Activated naive CD4-positive, alpha-beta T cell treated with anti-CD3 and anti-CD28 coated beads for 36 hours (primary cell): ENCODE measurements at regions not wholly inside any gene's neighbourhood (a gene's known extent, or its start where the extent isn't known, plus 50 kb on each side); places are given as distances from the start of the nearest gene placed in this dataset.
"Not testable (repeated sequence)": the region's sequence is repeated elsewhere in the genome, so short reads cannot be mapped to it uniquely, and the experiment has no call there.

Experiments
- CTCF ChIA-PET: fragments of 350-600 bp; sonication (Branson Sonifier 250); formaldehyde crosslinking; loops from one replicate; lab custom pipeline; 2021; ENCODE audit warnings: antibody characterized with exemption; lab: Charles Lee
- DNase-seq: peaks from one replicate; pipeline ENCODE4 v3.0.0-alpha.2; 2020
- H3K27ac Mint-ChIP-seq: one replicate; pipeline ENCODE4 v1.8.0; 2021; ENCODE audit warnings: mild to moderate bottlenecking, mixed read lengths
- H3K27me3 Mint-ChIP-seq: one replicate; pipeline ENCODE4 v1.8.0; 2021; ENCODE audit warnings: low read depth, mixed read lengths
- H3K36me3 Mint-ChIP-seq: one replicate; pipeline ENCODE4 v1.8.0; 2021; ENCODE audit warnings: low read depth, mixed read lengths
- H3K4me1 Mint-ChIP-seq: one replicate; pipeline ENCODE4 v1.8.0; 2021; ENCODE audit warnings: low read depth, mixed read lengths
- H3K4me3 Mint-ChIP-seq: one replicate; pipeline ENCODE4 v1.8.0; 2021; ENCODE audit warnings: mild to moderate bottlenecking, moderate library complexity, mixed read lengths
- H3K9me3 Mint-ChIP-seq: one replicate; pipeline ENCODE4 v1.8.0; 2021; ENCODE audit warnings: mixed read lengths
- intact Hi-C: fragments of 100-400 bp; cut with micrococcal nuclease; formaldehyde crosslinking; loops from one replicate; pipeline ENCODE4 v1.15.1; 2023

GRCh38 chr6:78251931-78252330 is 599.1 kb downstream of the MEI4 start:
- Mint-ChIP-seq H3K27me3 (no peaks in the 10 kb centered on the region), H3K4me3 (no peak overlapping the region), H3K9me3 (no peaks in the 10 kb centered on the region), H3K27ac (no peak overlapping the region), H3K4me1 (no peaks in the 10 kb centered on the region), H3K36me3 (no peaks in the 10 kb centered on the region)
- CTCF ChIA-PET: no interaction called here
- intact Hi-C loops: no loop called here
- no peak for DNase-seq

DNA sequence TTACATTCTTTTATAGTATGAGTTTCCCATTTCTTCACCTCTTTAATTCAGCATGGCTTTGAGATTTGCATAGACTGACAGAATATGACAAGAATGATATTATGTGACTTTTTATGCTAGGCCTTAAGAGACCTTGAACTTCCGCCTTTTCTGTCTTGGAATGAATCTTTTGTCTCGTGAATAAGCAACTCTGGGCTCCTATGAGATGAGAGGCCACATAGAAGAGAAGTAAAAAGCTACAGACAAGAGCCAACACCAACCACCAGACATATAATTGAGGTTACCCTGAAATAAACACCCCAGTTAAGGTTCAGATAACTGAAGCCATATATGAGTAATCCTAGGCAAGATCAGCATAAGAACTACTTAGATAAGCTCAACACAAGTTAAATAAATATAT is 600.8 kb downstream of the MEI4 start:
- Mint-ChIP-seq H3K27ac (no peak overlapping the region), H3K36me3 (no peaks in the 10 kb centered on the region), H3K27me3 (no peaks in the 10 kb centered on the region), H3K4me3 (no peak overlapping the region), H3K4me1 (no peaks in the 10 kb centered on the region), H3K9me3 (no peaks in the 10 kb centered on the region)
- intact Hi-C loops: no loop called here
- no peak for DNase-seq
- CTCF ChIA-PET: no interaction called here

DNA sequence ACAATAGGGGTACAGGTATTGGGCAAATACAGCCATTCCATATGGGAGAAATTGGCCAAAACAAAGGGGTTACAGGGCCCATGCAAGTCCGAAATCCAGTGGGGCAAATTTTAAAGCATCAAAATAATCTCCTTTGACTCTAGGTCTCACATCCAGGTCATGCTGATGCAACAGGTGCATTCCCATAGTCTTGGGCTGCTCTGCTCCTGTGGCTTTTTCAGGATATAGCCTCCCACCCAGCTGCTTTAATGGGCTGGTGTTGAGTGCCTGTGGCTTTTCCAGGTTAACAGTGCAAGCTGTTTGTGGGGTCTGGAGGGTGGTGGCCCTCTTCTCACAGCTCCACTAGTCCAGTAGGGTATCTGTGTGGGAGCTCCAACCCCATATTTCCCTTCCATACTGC is 607.1 kb downstream of the MEI4 start:
- CTCF ChIA-PET: no interaction called here
- intact Hi-C loops: no loop called here
- Mint-ChIP-seq H3K4me3 (no peak overlapping the region), H3K9me3 (no peaks in the 10 kb centered on the region), H3K4me1 (no peaks in the 10 kb centered on the region), H3K27me3 (no peaks in the 10 kb centered on the region), H3K36me3 (no peaks in the 10 kb centered on the region), H3K27ac (no peak overlapping the region)
- DNase-seq: no peak

GRCh38 chr6:78260427-78260826 is 606.9 kb upstream of the IRAK1BP1 start:
- H3K4me1 Mint-ChIP-seq, CTCF ChIA-PET, H3K36me3 Mint-ChIP-seq, H3K27me3 Mint-ChIP-seq, DNase-seq, H3K27ac Mint-ChIP-seq, H3K4me3 Mint-ChIP-seq, H3K9me3 Mint-ChIP-seq, intact Hi-C loops: not testable (repeated sequence)

DNA sequence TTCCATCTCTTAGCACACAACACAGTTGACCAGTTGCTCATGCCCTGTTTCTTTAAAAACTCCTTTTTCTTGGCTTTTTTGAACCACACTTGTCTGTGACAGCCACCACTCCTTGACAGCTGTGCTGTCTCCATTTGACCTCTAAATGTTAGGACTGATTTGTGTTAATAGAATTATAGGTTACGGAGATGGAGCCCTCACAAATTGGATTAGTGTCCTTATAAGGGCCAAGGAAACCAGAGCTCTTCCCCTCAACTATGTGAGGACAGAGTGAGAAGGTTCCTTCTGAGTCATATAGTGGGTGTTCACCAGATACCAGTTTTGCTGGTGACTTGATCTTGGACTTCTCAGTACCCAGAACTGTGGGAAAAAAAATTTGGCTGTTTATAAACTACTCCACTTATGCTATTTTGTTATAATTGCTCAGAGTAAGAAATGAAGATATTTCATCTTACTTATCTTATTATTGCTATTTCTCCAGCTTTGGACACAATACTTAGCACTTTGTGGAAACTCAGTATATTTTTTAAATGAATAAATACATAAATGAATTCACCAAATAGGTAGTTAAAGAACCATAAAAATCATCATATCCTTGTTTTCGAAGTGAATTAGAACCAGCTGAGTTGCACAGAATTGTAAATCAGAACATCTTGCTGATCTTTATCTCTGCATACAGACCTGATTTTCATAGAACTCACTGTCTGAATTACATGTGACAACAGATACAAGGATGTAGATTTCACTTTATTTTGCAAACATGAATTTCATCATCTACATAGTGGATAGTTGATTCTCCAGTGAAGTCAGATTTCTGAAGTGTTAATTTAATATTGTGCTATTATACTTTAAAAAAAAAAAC is 598.5 kb upstream of the IRAK1BP1 start:
- peaks cover 2% of the 10 kb centered on the region for H3K9me3 Mint-ChIP-seq

GRCh38 chr6:78300885-78301284 is 566.5 kb upstream of the IRAK1BP1 start:
- no peak overlapping the region for H3K27ac Mint-ChIP-seq
- H3K36me3 Mint-ChIP-seq: no peaks in the 10 kb centered on the region
- H3K4me1 Mint-ChIP-seq: no peaks in the 10 kb centered on the region
- no peaks in the 10 kb centered on the region for H3K27me3 Mint-ChIP-seq
- no peak overlapping the region for H3K4me3 Mint-ChIP-seq
- CTCF ChIA-PET: no interaction called here
- intact Hi-C loops: no loop called here
- DNase-seq: no peak
- no peaks in the 10 kb centered on the region for H3K9me3 Mint-ChIP-seq

More for the DNA sequence above, 598.5 kb upstream of the IRAK1BP1 start:
- H3K27me3 Mint-ChIP-seq: no peaks in the 10 kb centered on the region
- no peaks in the 10 kb centered on the region for H3K4me1 Mint-ChIP-seq
- DNase-seq: no peak
- no peak overlapping the region for H3K27ac Mint-ChIP-seq
- intact Hi-C loops: no loop called here
- H3K36me3 Mint-ChIP-seq: no peaks in the 10 kb centered on the region
- H3K4me3 Mint-ChIP-seq: no peak overlapping the region
- CTCF ChIA-PET: no interaction called here

DNA sequence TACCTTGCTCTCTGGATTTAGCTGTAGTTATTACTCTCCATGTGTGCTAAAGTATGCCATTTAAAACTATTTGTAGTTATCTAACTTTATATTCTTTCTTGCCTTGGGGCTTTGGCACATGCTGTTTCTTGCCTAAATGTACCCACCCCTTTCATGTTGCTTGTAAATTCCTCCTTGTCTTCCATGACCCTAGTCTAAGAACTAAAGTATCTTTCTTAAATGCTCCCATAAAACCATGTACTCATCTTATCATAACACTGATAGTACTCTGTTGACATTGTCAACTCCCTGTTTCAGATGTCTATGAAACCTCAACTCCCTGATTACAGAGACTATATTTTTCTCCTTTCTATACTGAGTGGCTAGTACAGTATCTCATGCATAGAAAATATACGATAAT is 564.9 kb upstream of the IRAK1BP1 start:
- Mint-ChIP-seq H3K4me1 (no peaks in the 10 kb centered on the region), H3K27ac (no peak overlapping the region), H3K9me3 (no peaks in the 10 kb centered on the region), H3K27me3 (no peaks in the 10 kb centered on the region), H3K4me3 (no peak overlapping the region), H3K36me3 (no peaks in the 10 kb centered on the region)
- CTCF ChIA-PET: no interaction called here
- no peak for DNase-seq
- intact Hi-C loops: no loop called here

- Mint-ChIP-seq H3K36me3 (no peaks in the 10 kb centered on the region), H3K4me1 (no peaks in the 10 kb centered on the region), H3K9me3 (no peaks in the 10 kb centered on the region), H3K27me3 (no peaks in the 10 kb centered on the region), H3K27ac (no peak overlapping the region), H3K4me3 (no peak overlapping the region)
- CTCF ChIA-PET: no interaction called here
- no peak for DNase-seq
- intact Hi-C loops: no loop called here
Measured at GRCh38 chr6:78308025-78308424, 559.3 kb upstream of the IRAK1BP1 start.

GRCh38 chr6:78322068-78322845 is 545.1 kb upstream of the IRAK1BP1 start:
- intact Hi-C loops: no loop called here
- CTCF ChIA-PET: no interaction called here
- no peak overlapping the region for H3K4me3 Mint-ChIP-seq
- H3K36me3 Mint-ChIP-seq: no peaks in the 10 kb centered on the region
- H3K27ac Mint-ChIP-seq: no peak overlapping the region
- H3K27me3 Mint-ChIP-seq: no peaks in the 10 kb centered on the region
- DNase-seq: no peak
- no peaks in the 10 kb centered on the region for H3K4me1 Mint-ChIP-seq
- H3K9me3 Mint-ChIP-seq: no peaks in the 10 kb centered on the region

DNA sequence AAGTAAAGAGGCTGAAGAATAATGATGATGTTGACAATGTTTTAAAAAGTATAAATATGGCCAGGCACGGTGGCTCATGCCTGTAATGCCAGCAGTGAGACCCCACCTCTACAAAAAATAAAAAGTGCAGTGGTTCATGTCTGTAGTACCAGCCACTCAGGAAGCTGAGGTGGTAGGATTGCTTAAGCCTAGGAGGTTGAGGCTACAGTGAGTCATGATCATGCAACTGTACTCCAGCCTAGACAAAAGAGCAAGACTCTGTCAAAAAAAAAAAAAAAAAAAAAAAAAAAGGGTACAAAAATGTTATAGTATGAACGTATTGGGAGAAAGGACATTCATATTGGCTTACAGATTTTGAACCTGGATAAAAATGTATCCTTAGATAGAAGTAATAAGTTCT is 543.1 kb upstream of the IRAK1BP1 start:
- Mint-ChIP-seq H3K9me3 (no peaks in the 10 kb centered on the region), H3K4me3 (no peak overlapping the region), H3K27me3 (no peaks in the 10 kb centered on the region), H3K27ac (no peak overlapping the region), H3K4me1 (no peaks in the 10 kb centered on the region), H3K36me3 (no peaks in the 10 kb centered on the region)
- intact Hi-C loops: no loop called here
- CTCF ChIA-PET: no interaction called here
- no peak for DNase-seq

- Mint-ChIP-seq H3K4me1 (no peaks in the 10 kb centered on the region), H3K4me3 (no peak overlapping the region), H3K27me3 (no peaks in the 10 kb centered on the region), H3K36me3 (no peaks in the 10 kb centered on the region), H3K9me3 (peaks cover 4% of the 10 kb centered on the region), H3K27ac (no peak overlapping the region)
- intact Hi-C loops: no loop called here
- no peak for DNase-seq
- CTCF ChIA-PET: no interaction called here
Measured at GRCh38 chr6:78340755-78341154, 526.6 kb upstream of the IRAK1BP1 start.

DNA sequence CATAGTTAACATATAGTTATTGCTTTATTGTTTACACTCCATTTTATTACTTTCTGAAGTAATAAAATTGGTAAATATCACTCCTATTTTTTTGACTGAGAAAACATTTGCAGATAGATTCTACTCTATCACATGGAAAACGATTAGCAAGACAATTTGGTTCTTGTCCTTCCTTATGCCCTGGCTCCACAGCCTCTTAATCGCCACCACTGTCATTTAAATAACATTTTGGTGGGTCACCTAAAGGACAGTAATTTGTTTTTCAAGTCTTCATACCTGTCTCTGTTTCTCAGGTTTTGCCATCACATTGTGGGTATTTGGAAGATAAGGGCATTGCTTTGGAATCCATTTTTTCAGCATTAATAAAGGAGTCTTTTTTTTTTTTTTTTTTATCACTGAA is 521.5 kb upstream of the IRAK1BP1 start:
- no peaks in the 10 kb centered on the region for H3K27me3 Mint-ChIP-seq
- no peaks in the 10 kb centered on the region for H3K4me1 Mint-ChIP-seq
- intact Hi-C loops: no loop called here
- CTCF ChIA-PET: no interaction called here
- H3K27ac Mint-ChIP-seq: no peak overlapping the region
- peaks cover 2% of the 10 kb centered on the region for H3K9me3 Mint-ChIP-seq
- no peaks in the 10 kb centered on the region for H3K36me3 Mint-ChIP-seq
- DNase-seq: no peak
- H3K4me3 Mint-ChIP-seq: no peak overlapping the region
